ENCODE measurements at regions not wholly inside any gene's neighbourhood (a gene's known extent, or its start where the extent isn't known, plus 50 kb on each side); places are given as distances from the start of the nearest gene placed in this dataset.

- H3K36me3 ChIP-seq (ENCODE audit: control insufficient read depth, insufficient read depth, low read length): no peaks in the 10 kb centered on the region
- no peak overlapping the region for H3K4me3 Mint-ChIP-seq
- peaks cover 81% of the 10 kb centered on the region for H3K27me3 Mint-ChIP-seq (ENCODE audit: insufficient read depth)
- H3K9me3 Mint-ChIP-seq: no peaks in the 10 kb centered on the region
- no peak overlapping the region for H3K27ac ChIP-seq (ENCODE audit: low read depth, low read length)
- no peak overlapping the region for H3K27ac Mint-ChIP-seq
- no peaks in the 10 kb centered on the region for H3K4me1 ChIP-seq (ENCODE audit: control insufficient read depth, insufficient read depth, low read length)
- 89 to 92% methylated on average over 6 to 9 of the region's 9 CpGs for WGBS, 2 experiments (ENCODE audit: insufficient coverage in 1 of 2, insufficient read length in 1 of 2)
- H3K4me1 Mint-ChIP-seq: no peaks in the 10 kb centered on the region
- no peaks in the 10 kb centered on the region for H3K9me3 ChIP-seq (ENCODE audit: control insufficient read depth, low read length)
- TF ChIP-seq CTCF (conservative IDR thresholded peaks at IDR 0.05): no peak
- no peak overlapping the region for H3K9ac ChIP-seq (ENCODE audit: extremely low read depth, low read length, poor library complexity, severe bottlenecking)
- peaks cover 52% of the 10 kb centered on the region for H3K27me3 ChIP-seq (ENCODE audit: control insufficient read depth, insufficient read depth, low read length, poor library complexity, severe bottlenecking)
- no peaks in the 10 kb centered on the region for H3K36me3 Mint-ChIP-seq (ENCODE audit: low read depth)
- H3K4me3 ChIP-seq (ENCODE audit: low read length): no peak overlapping the region
- no peak for DNase-seq
Observed at GRCh38 chr2:121059651-121060649, 225.1 kb downstream of the TFCP2L1 start.

- Histone ChIP-seq H3K9me3 (ENCODE audit: control insufficient read depth, low read length) (no peaks in the 10 kb centered on the region), H3K27ac (ENCODE audit: low read depth, low read length) (no peak overlapping the region), H3K4me3 (ENCODE audit: low read length) (no peak overlapping the region), H3K9ac (ENCODE audit: extremely low read depth, low read length, poor library complexity, severe bottlenecking) (no peak overlapping the region), H3K4me1 (ENCODE audit: control insufficient read depth, insufficient read depth, low read length) (no peaks in the 10 kb centered on the region), H3K36me3 (ENCODE audit: control insufficient read depth, insufficient read depth, low read length) (no peaks in the 10 kb centered on the region), H3K27me3 (ENCODE audit: control insufficient read depth, insufficient read depth, low read length, poor library complexity, severe bottlenecking) (peaks cover 39% of the 10 kb centered on the region)
- TF ChIP-seq CTCF (conservative IDR thresholded peaks at IDR 0.05): no peak
- no peak for DNase-seq
- H3K27me3 Mint-ChIP-seq (ENCODE audit: insufficient read depth): peaks cover 80% of the 10 kb centered on the region
- H3K4me3 Mint-ChIP-seq: no peak overlapping the region
- H3K27ac Mint-ChIP-seq: no peak overlapping the region
- H3K9me3 Mint-ChIP-seq: no peaks in the 10 kb centered on the region
- WGBS, 2 experiments (ENCODE audit: insufficient coverage in 1 of 2, insufficient read length in 1 of 2): 80 to 86% methylated on average over 5 to 9 of the region's 9 CpGs
- H3K36me3 Mint-ChIP-seq (ENCODE audit: low read depth): no peaks in the 10 kb centered on the region
- H3K4me1 Mint-ChIP-seq: no peaks in the 10 kb centered on the region
Observed at GRCh38 chr2:121061633-121062032, 223.4 kb downstream of the TFCP2L1 start.

- Mint-ChIP-seq H3K9me3 (no peaks in the 10 kb centered on the region), H3K27ac (no peak overlapping the region), H3K4me3 (no peak overlapping the region), H3K27me3 (ENCODE audit: insufficient read depth) (peaks cover 82% of the 10 kb centered on the region), H3K36me3 (ENCODE audit: low read depth) (no peaks in the 10 kb centered on the region), H3K4me1 (no peaks in the 10 kb centered on the region)
- no peak overlapping the region for H3K9ac ChIP-seq (ENCODE audit: extremely low read depth, low read length, poor library complexity, severe bottlenecking)
- peaks cover 31% of the 10 kb centered on the region for H3K27me3 ChIP-seq (ENCODE audit: control insufficient read depth, insufficient read depth, low read length, poor library complexity, severe bottlenecking)
- H3K27ac ChIP-seq (ENCODE audit: low read depth, low read length): no peak overlapping the region
- H3K36me3 ChIP-seq (ENCODE audit: control insufficient read depth, insufficient read depth, low read length): no peaks in the 10 kb centered on the region
- WGBS, 2 experiments (ENCODE audit: insufficient coverage in 1 of 2, insufficient read length in 1 of 2): 97 to 100% methylated on average over 1 to 3 of the region's 3 CpGs
- no peaks in the 10 kb centered on the region for H3K4me1 ChIP-seq (ENCODE audit: control insufficient read depth, insufficient read depth, low read length)
- TF ChIP-seq CTCF (conservative IDR thresholded peaks at IDR 0.05): no peak
- DNase-seq: no peak
- no peak overlapping the region for H3K4me3 ChIP-seq (ENCODE audit: low read length)
- H3K9me3 ChIP-seq (ENCODE audit: control insufficient read depth, low read length): no peaks in the 10 kb centered on the region
Observed at GRCh38 chr2:121063471-121063870, 221.5 kb downstream of the TFCP2L1 start.
